Adrenal gland (tissue), 5 donors: ENCODE measurements at regions not wholly inside any gene's neighbourhood (a gene's known extent, or its start where the extent isn't known, plus 50 kb on each side); places are given as distances from the start of the nearest gene placed in this dataset.

ENCODE experiments used
- CTCF ChIP-seq, 6 experiments: fragments of 450-650 bp in 4 of 6; fragments of 200-600 bp in 2 of 6; sonication (generic) in 1 of 6; IDR thresholded peaks; 1 replicate in 5 of 6; 2 replicates in 1 of 6; pipeline versions ENCODE4 v1.5.1 to v1.8.0; 2016 to 2021; ENCODE audit warnings: antibody characterized with exemption in 6 of 6, mild to moderate bottlenecking in 2 of 6, moderate library complexity in 1 of 6
- POLR2A ChIP-seq, 2 donors: fragments of 450-650 bp; IDR thresholded peaks; one replicate each; pipeline ENCODE4 v1.6.1; 2017; ENCODE audit warnings: antibody characterized with exemption in 2 of 2, mild to moderate bottlenecking in 2 of 2, moderate library complexity in 1 of 2
- donor health status: DM: no; HTN: no; CAD: no.

GRCh38 chr20:54345821-54346220 lies 129.6 kb upstream of the DOK5 start:
- TF ChIP-seq CTCF (IDR thresholded peaks at IDR 0.05) (no peak), POLR2A (IDR thresholded peaks at IDR 0.05) (no peak)
